ENCODE measurements at regions not wholly inside any gene's neighbourhood (a gene's known extent, or its start where the extent isn't known, plus 50 kb on each side); places are given as distances from the start of the nearest gene placed in this dataset.

GRCh38 chr12:24047326-24047725 is 97.9 kb upstream of the SOX5 start:
- TF ChIP-seq CTCF (optimal IDR thresholded peaks at IDR 0.05 in 1 of 3, IDR thresholded peaks at IDR 0.05 in 1 of 3, conservative IDR thresholded peaks at IDR 0.05 in 1 of 3; ENCODE audit: extremely low read depth in 1 of 3, insufficient read depth in 2 of 3, low read length in 3 of 3) (no peak), EZH2 (IDR thresholded peaks at IDR 0.05; ENCODE audit: low read length) (no peak)
- H3K4me2 ChIP-seq (ENCODE audit: control insufficient read depth, extremely low read depth, insufficient read depth, low read depth, low read length) = no peak overlapping the region
- no peak for DNase-seq (ENCODE audit: low read depth, low spot score)

GRCh38 chr12:24045816-24046257 is 96.4 kb upstream of the SOX5 start:
- Histone ChIP-seq H4K20me1 (ENCODE audit: control insufficient read depth, extremely low read depth, insufficient read depth, low read length) (no peaks in the 10 kb centered on the region), H3K9me1 (ENCODE audit: control insufficient read depth, extremely low read depth, insufficient read depth, low read length) (no peaks in the 10 kb centered on the region), H3K27me3 (ENCODE audit: control insufficient read depth, extremely low read depth, insufficient read depth, low read length) (no peaks in the 10 kb centered on the region), H3K9me3 (ENCODE audit: control insufficient read depth, low read depth, low read length) (no peaks in the 10 kb centered on the region), H3K4me2 (ENCODE audit: control insufficient read depth, extremely low read depth, insufficient read depth, low read depth, low read length) (no peak overlapping the region), H3K79me2 (ENCODE audit: control insufficient read depth, insufficient read depth, low read length) (no peaks in the 10 kb centered on the region), H3K4me1 (ENCODE audit: control insufficient read depth, extremely low read depth, insufficient read depth, low read length) (no peaks in the 10 kb centered on the region), H3K9ac (ENCODE audit: control insufficient read depth, extremely low read depth, insufficient read depth, low read length) (no peak overlapping the region), H3K4me3 (ENCODE audit: control insufficient read depth in 2 of 3, extremely low read depth in 1 of 3, insufficient read depth in 2 of 3, low read depth in 1 of 3, low read length in 3 of 3) (no peak overlapping the region), H3K36me3 (ENCODE audit: control insufficient read depth in 2 of 2, extremely low read depth in 1 of 2, insufficient read depth in 2 of 2, low read length in 2 of 2) (no peaks in the 10 kb centered on the region), H2AFZ (ENCODE audit: control insufficient read depth, low read length) (no peak overlapping the region), H3K27ac (ENCODE audit: control insufficient read depth, insufficient read depth, low read length) (no peak overlapping the region)
- DNase-seq (ENCODE audit: low read depth, low spot score) (no peak), FAIRE-seq (no peak)
- TF ChIP-seq EZH2 (IDR thresholded peaks at IDR 0.05; ENCODE audit: low read length) = no peak
- no peak for TF ChIP-seq CTCF (optimal IDR thresholded peaks at IDR 0.05 in 1 of 3, IDR thresholded peaks at IDR 0.05 in 1 of 3, conservative IDR thresholded peaks at IDR 0.05 in 1 of 3; ENCODE audit: extremely low read depth in 1 of 3, insufficient read depth in 2 of 3, low read length in 3 of 3)
- dilution Hi-C loops (cut with MboI; ENCODE audit: extremely low pct_ligation_motif_present, low sequenced_read_pairs) = no loop called here

More at GRCh38 chr12:24047326-24047725, 97.9 kb upstream of the SOX5 start:
- Histone ChIP-seq H3K27me3 (ENCODE audit: control insufficient read depth, extremely low read depth, insufficient read depth, low read length) (no peaks in the 10 kb centered on the region), H3K9ac (ENCODE audit: control insufficient read depth, extremely low read depth, insufficient read depth, low read length) (no peak overlapping the region), H3K79me2 (ENCODE audit: control insufficient read depth, insufficient read depth, low read length) (no peaks in the 10 kb centered on the region), H3K36me3 (ENCODE audit: control insufficient read depth in 2 of 2, extremely low read depth in 1 of 2, insufficient read depth in 2 of 2, low read length in 2 of 2) (no peaks in the 10 kb centered on the region), H3K4me1 (ENCODE audit: control insufficient read depth, extremely low read depth, insufficient read depth, low read length) (no peaks in the 10 kb centered on the region), H3K27ac (ENCODE audit: control insufficient read depth, insufficient read depth, low read length) (no peak overlapping the region), H4K20me1 (ENCODE audit: control insufficient read depth, extremely low read depth, insufficient read depth, low read length) (no peaks in the 10 kb centered on the region), H2AFZ (ENCODE audit: control insufficient read depth, low read length) (no peak overlapping the region), H3K9me3 (ENCODE audit: control insufficient read depth, low read depth, low read length) (no peaks in the 10 kb centered on the region), H3K4me3 (ENCODE audit: control insufficient read depth in 2 of 3, extremely low read depth in 1 of 3, insufficient read depth in 2 of 3, low read depth in 1 of 3, low read length in 3 of 3) (no peak overlapping the region), H3K9me1 (ENCODE audit: control insufficient read depth, extremely low read depth, insufficient read depth, low read length) (no peaks in the 10 kb centered on the region)
- dilution Hi-C loops (cut with MboI; ENCODE audit: extremely low pct_ligation_motif_present, low sequenced_read_pairs) = no loop called here
- FAIRE-seq = no peak

All from keratinocyte (primary cell).